ENCODE measurements at regions not wholly inside any gene's neighbourhood (a gene's known extent, or its start where the extent isn't known, plus 50 kb on each side); places are given as distances from the start of the nearest gene placed in this dataset.

- DNase-seq (ENCODE audit: low spot score) = no peak
- H3K4me3 ChIP-seq = no peak overlapping the region
- TF ChIP-seq, protein P1, sequence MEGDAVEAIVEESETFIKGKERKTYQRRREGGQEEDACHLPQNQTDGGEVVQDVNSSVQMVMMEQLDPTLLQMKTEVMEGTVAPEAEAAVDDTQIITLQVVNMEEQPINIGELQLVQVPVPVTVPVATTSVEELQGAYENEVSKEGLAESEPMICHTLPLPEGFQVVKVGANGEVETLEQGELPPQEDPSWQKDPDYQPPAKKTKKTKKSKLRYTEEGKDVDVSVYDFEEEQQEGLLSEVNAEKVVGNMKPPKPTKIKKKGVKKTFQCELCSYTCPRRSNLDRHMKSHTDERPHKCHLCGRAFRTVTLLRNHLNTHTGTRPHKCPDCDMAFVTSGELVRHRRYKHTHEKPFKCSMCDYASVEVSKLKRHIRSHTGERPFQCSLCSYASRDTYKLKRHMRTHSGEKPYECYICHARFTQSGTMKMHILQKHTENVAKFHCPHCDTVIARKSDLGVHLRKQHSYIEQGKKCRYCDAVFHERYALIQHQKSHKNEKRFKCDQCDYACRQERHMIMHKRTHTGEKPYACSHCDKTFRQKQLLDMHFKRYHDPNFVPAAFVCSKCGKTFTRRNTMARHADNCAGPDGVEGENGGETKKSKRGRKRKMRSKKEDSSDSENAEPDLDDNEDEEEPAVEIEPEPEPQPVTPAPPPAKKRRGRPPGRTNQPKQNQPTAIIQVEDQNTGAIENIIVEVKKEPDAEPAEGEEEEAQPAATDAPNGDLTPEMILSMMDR (IDR thresholded peaks at IDR 0.05) = no peak
- H3K27ac ChIP-seq = no peak overlapping the region
Observed at GRCh38 chr1:163442231-163442879, 120.6 kb downstream of the NUF2 start.

DNA sequence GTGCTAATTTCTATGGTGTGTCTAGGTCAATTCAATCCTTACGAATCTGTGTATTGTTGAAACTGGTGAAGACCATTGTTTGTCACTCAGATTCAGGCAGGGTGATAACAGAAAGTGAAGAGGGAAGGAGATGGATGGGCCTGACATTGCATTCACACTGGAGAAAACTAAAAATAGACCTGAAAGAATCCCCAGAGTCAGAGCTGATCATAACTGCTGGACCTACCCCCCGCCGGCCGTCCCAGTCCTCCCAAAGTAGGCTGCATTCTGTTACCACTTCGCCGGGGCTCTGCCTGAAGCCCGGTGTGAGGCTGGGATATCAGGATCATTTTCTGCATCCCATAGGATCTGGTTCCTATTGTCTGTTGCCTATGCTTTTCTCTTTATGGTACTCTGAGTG, 121.1 kb downstream of the NUF2 start:
- no peak overlapping the region for H3K4me3 ChIP-seq
- TF ChIP-seq, protein P1 (IDR thresholded peaks at IDR 0.05) = no peak
- no peak overlapping the region for H3K27ac ChIP-seq
- DNase-seq (ENCODE audit: low spot score) = no peak

GRCh38 chr1:163443863-163444262, 122.1 kb downstream of the NUF2 start:
- H3K27ac ChIP-seq = no peak overlapping the region
- H3K4me3 ChIP-seq = no peak overlapping the region
- no peak for DNase-seq (ENCODE audit: low spot score)
- TF ChIP-seq, protein P1 (IDR thresholded peaks at IDR 0.05) = no peak

GRCh38 chr1:163444665-163445064, 122.9 kb downstream of the NUF2 start:
- DNase-seq (ENCODE audit: low spot score) = no peak
- H3K4me3 ChIP-seq = no peak overlapping the region
- no peak overlapping the region for H3K27ac ChIP-seq
- TF ChIP-seq, protein P1 (IDR thresholded peaks at IDR 0.05) = no peak

GRCh38 chr1:163450986-163451385, 129.2 kb downstream of the NUF2 start:
- TF ChIP-seq, protein P1 (IDR thresholded peaks at IDR 0.05) = no peak
- no peak overlapping the region for H3K4me3 ChIP-seq
- DNase-seq (ENCODE audit: low spot score) = no peak
- H3K27ac ChIP-seq = no peak overlapping the region

DNA sequence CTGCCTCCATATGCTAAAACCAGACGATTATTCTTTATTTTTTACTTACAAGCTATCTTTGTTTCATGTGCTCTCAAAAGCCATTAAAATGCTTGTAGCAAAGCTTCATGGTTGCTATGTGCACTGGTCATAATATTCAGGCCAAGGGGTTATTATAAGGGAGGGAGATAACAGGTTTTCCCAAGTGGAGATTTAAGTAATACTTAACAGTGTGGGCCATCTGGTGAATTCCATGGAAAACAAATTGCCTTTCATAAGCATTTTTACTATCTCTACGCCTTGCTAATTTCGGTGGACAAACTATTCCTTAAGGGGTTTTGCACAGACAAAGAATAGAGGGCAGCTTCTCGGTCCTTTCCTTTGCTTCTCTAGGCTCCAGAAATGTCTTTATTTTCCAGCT, 137.8 kb downstream of the NUF2 start:
- H3K27ac ChIP-seq = no peak overlapping the region
- TF ChIP-seq, protein P1 (IDR thresholded peaks at IDR 0.05) = no peak
- H3K4me3 ChIP-seq = no peak overlapping the region
- no peak for DNase-seq (ENCODE audit: low spot score)

DNA sequence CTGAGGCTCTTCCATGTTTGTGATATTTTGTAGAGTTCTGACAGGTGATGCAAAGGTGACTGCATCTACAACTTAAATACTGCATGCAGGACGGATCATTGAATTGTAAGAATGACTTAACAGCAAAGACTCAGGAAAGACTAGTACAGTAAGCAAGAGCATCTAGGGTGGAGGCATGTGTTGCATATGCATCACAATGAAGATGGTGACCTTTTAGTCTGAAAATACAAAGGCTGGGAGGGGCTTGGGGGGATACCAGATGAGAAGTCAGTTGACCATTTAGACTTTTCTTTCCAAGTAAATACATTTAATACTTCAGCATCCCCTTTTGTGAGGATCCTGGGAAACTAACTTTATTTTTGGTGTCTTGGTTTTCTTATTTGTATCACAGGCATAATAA, 145.5 kb downstream of the NUF2 start:
- Histone ChIP-seq H3K4me3 (no peak overlapping the region), H3K27ac (no peak overlapping the region)
- DNase-seq (ENCODE audit: low spot score) = no peak
- TF ChIP-seq, protein P1 (IDR thresholded peaks at IDR 0.05) = no peak

Measured in coronary artery (tissue), 2 donors.